WTC11 (cell line): ENCODE measurements at regions not wholly inside any gene's neighbourhood (a gene's known extent, or its start where the extent isn't known, plus 50 kb on each side); places are given as distances from the start of the nearest gene placed in this dataset.

ENCODE experiments used
- ATAC-seq: fragments of 200-7000 bp; cut with Tn5 transposase; 2 replicates; pipeline ENCODE4 v1.10.0; 2021; ENCODE audit warnings: mild to moderate bottlenecking, moderate library complexity
- CTCF ChIA-PET: fragments of 300-600 bp; sonication (Branson Sonifier 250); formaldehyde crosslinking; loops from one replicate; lab custom pipeline; 2021; ENCODE audit warnings: antibody characterized with exemption; lab: Charles Lee
- POLR2A ChIA-PET: fragments of 350-600 bp; sonication (Branson Sonifier 250); formaldehyde crosslinking; loops from one replicate; lab custom pipeline; 2021; ENCODE audit warnings: antibody characterized with exemption; lab: Charles Lee
- DNase-seq: peaks from one replicate; pipeline ENCODE4 v3.0.0; 2021; ENCODE audit warnings: low spot score
- H3K27ac Mint-ChIP-seq: 2 replicates; pipeline ENCODE4 v1.8.0; 2021; ENCODE audit warnings: mixed read lengths
- H3K27me3 Mint-ChIP-seq: 2 replicates; pipeline ENCODE4 v1.8.0; 2021; ENCODE audit warnings: low read depth, mild to moderate bottlenecking, moderate library complexity, mixed read lengths
- H3K36me3 Mint-ChIP-seq: 2 replicates; pipeline ENCODE4 v1.8.0; 2021; ENCODE audit warnings: mixed read lengths
- H3K4me1 Mint-ChIP-seq: 2 replicates; pipeline ENCODE4 v1.8.0; 2022; ENCODE audit warnings: mixed read lengths
- H3K4me3 Mint-ChIP-seq: 2 replicates; pipeline ENCODE4 v1.8.0; 2021; ENCODE audit warnings: mild to moderate bottlenecking, moderate library complexity, mixed read lengths
- H3K9me3 Mint-ChIP-seq: 2 replicates; pipeline ENCODE4 v1.8.0; 2021; ENCODE audit warnings: mixed read lengths
- ARID4B ChIP-seq: sonication (generic); formaldehyde crosslinking; IDR thresholded peaks from 2 replicates; pipeline ENCODE4 v1.8.0; 2023; ENCODE audit warnings: missing genetic modification reagents, mild to moderate bottlenecking, borderline replicate concordance
- ATF3 ChIP-seq: sonication (generic); formaldehyde crosslinking; conservative IDR thresholded peaks from 2 replicates; pipeline ENCODE4 v1.8.1; 2022; ENCODE audit warnings: mild to moderate bottlenecking, missing genetic modification reagents
- CBFB ChIP-seq: sonication (generic); formaldehyde crosslinking; IDR thresholded peaks from 2 replicates; pipeline ENCODE4 v1.8.1; 2022; ENCODE audit warnings: mild to moderate bottlenecking, low read depth, missing genetic modification reagents
- E2F1 ChIP-seq: sonication (generic); formaldehyde crosslinking; IDR thresholded peaks from 2 replicates; pipeline ENCODE4 v1.8.0; 2022; ENCODE audit warnings: mild to moderate bottlenecking, missing genetic modification reagents
- E2F5 ChIP-seq: sonication (generic); formaldehyde crosslinking; IDR thresholded peaks from 2 replicates; pipeline ENCODE4 v1.8.1; 2022; ENCODE audit warnings: mild to moderate bottlenecking, moderate library complexity, missing genetic modification reagents
- ERG ChIP-seq: fragments of 250-450 bp; sonication (Bioruptor Pico); IDR thresholded peaks from 2 replicates; pipeline ENCODE4 v1.8.0; 2021; ENCODE audit warnings: mild to moderate bottlenecking
- ESRRA ChIP-seq: sonication (generic); formaldehyde crosslinking; IDR thresholded peaks from 2 replicates; pipeline ENCODE4 v1.8.1; 2022; ENCODE audit warnings: mild to moderate bottlenecking, missing genetic modification reagents, borderline replicate concordance
- FOXJ3 ChIP-seq: sonication (generic); formaldehyde crosslinking; IDR thresholded peaks from 2 replicates; pipeline ENCODE4 v1.9.0; 2021; ENCODE audit warnings: missing genetic modification reagents, mild to moderate bottlenecking, borderline replicate concordance
- FOXP1 ChIP-seq: sonication (generic); formaldehyde crosslinking; IDR thresholded peaks from 2 replicates; pipeline ENCODE4 v1.8.0; 2022; ENCODE audit warnings: missing genetic modification reagents, mild to moderate bottlenecking, moderate library complexity, borderline replicate concordance
- HMGXB4 ChIP-seq: sonication (generic); formaldehyde crosslinking; IDR thresholded peaks from 2 replicates; pipeline ENCODE4 v1.8.1; 2023; ENCODE audit warnings: mild to moderate bottlenecking, moderate library complexity, missing genetic modification reagents
- IRF2 ChIP-seq: sonication (generic); formaldehyde crosslinking; IDR thresholded peaks from 2 replicates; pipeline ENCODE4 v1.8.0; 2022; ENCODE audit warnings: low read depth, missing genetic modification reagents, borderline replicate concordance
- JAZF1 ChIP-seq: fragments of 250-450 bp; sonication (Bioruptor Pico); IDR thresholded peaks from 2 replicates; pipeline ENCODE4 v1.9.0; 2021; ENCODE audit warnings: moderate library complexity, mild to moderate bottlenecking, inconsistent platforms
- MLX ChIP-seq: sonication (generic); formaldehyde crosslinking; IDR thresholded peaks from 2 replicates; pipeline ENCODE4 v1.8.1; 2023; ENCODE audit warnings: mild to moderate bottlenecking, missing genetic modification reagents, moderate library complexity
- PRRX2 ChIP-seq: fragments of 250-450 bp; sonication (Bioruptor Pico); IDR thresholded peaks from 2 replicates; pipeline ENCODE4 v1.8.0; 2021; ENCODE audit warnings: mild to moderate bottlenecking
- SMAD4 ChIP-seq: sonication (generic); formaldehyde crosslinking; IDR thresholded peaks from 2 replicates; pipeline ENCODE4 v1.8.0; 2022; ENCODE audit warnings: mild to moderate bottlenecking, missing genetic modification reagents
- TCF7 ChIP-seq: sonication (generic); formaldehyde crosslinking; IDR thresholded peaks from 2 replicates; pipeline ENCODE4 v1.8.0; 2022; ENCODE audit warnings: mild to moderate bottlenecking, low read depth, missing genetic modification reagents, moderate library complexity
- TEAD4 ChIP-seq: sonication (generic); formaldehyde crosslinking; IDR thresholded peaks from 2 replicates; pipeline ENCODE4 v1.8.0; 2022; ENCODE audit warnings: mild to moderate bottlenecking, missing genetic modification reagents
- TP53 ChIP-seq: sonication (generic); formaldehyde crosslinking; IDR thresholded peaks from 2 replicates; pipeline ENCODE4 v1.8.1; 2023; ENCODE audit warnings: mild to moderate bottlenecking, missing genetic modification reagents
- ZMAT4 ChIP-seq: fragments of 250-450 bp; sonication (Bioruptor Pico); IDR thresholded peaks from 2 replicates; pipeline ENCODE4 v1.9.0; 2021; ENCODE audit warnings: mild to moderate bottlenecking
- ZNF121 ChIP-seq: sonication (generic); formaldehyde crosslinking; IDR thresholded peaks from 2 replicates; pipeline ENCODE4 v1.8.0; 2023; ENCODE audit warnings: missing genetic modification reagents
- ZNF263 ChIP-seq: sonication (generic); formaldehyde crosslinking; IDR thresholded peaks from 2 replicates; pipeline ENCODE4 v1.8.1; 2022; ENCODE audit warnings: low read depth, mild to moderate bottlenecking, moderate library complexity, missing genetic modification reagents

GRCh38 chr2:145864501-145864900, 1344.6 kb upstream of the ZEB2 start (continued):
- no peak for TF ChIP-seq ARID4B (CRISPR knock-in tag)
- no peak for TF ChIP-seq HMGXB4
- TF ChIP-seq ZNF121 (CRISPR knock-in tag), result no peak
- TF ChIP-seq ATF3 (CRISPR knock-in tag), result no peak
- TF ChIP-seq E2F5 (CRISPR knock-in tag), result no peak
- no peak for TF ChIP-seq E2F1 (CRISPR knock-in tag)
- TF ChIP-seq ZNF263 (CRISPR knock-in tag), result no peak

- DNase-seq, result no peak
- no peak for ATAC-seq
Measured at GRCh38 chr2:145861940-145862339, 1342.0 kb upstream of the ZEB2 start.

GRCh38 chr2:145860083-145860482, 1340.2 kb upstream of the ZEB2 start:
- H3K36me3 Mint-ChIP-seq, result no peaks in the 10 kb centered on the region
- H3K27me3 Mint-ChIP-seq, result peaks cover 29% of the 10 kb centered on the region
- no peaks in the 10 kb centered on the region for H3K9me3 Mint-ChIP-seq
- DNase-seq (no peak), ATAC-seq (no peak)
- H3K27ac Mint-ChIP-seq, result no peak overlapping the region
- ChIA-PET CTCF (no interaction called here), POLR2A (no interaction called here)
- H3K4me1 Mint-ChIP-seq, result peaks cover 15% of the 10 kb centered on the region
- no peak overlapping the region for H3K4me3 Mint-ChIP-seq
- no peak for TF ChIP-seq CBFB (CRISPR knock-in tag)
- TF ChIP-seq TCF7 (CRISPR knock-in tag), result no peak
- TF ChIP-seq ERG, result no peak
- no peak for TF ChIP-seq TP53
- TF ChIP-seq FOXP1 (CRISPR knock-in tag), result no peak
- TF ChIP-seq JAZF1 (CRISPR knock-in tag), result no peak
- TF ChIP-seq ZNF121 (CRISPR knock-in tag), result no peak
- TF ChIP-seq ZMAT4, result no peak
- no peak for TF ChIP-seq SMAD4 (CRISPR knock-in tag)
- TF ChIP-seq ESRRA (CRISPR knock-in tag), result no peak
- no peak for TF ChIP-seq ATF3 (CRISPR knock-in tag)
- TF ChIP-seq FOXJ3 (CRISPR knock-in tag), result no peak
- no peak for TF ChIP-seq TEAD4 (CRISPR knock-in tag)
- TF ChIP-seq IRF2 (CRISPR knock-in tag), result no peak

More at GRCh38 chr2:145861940-145862339, 1342.0 kb upstream of the ZEB2 start:
- Mint-ChIP-seq H3K4me3 (no peak overlapping the region), H3K27me3 (peaks cover 29% of the 10 kb centered on the region), H3K27ac (no peak overlapping the region), H3K4me1 (peaks cover 16% of the 10 kb centered on the region), H3K9me3 (no peaks in the 10 kb centered on the region), H3K36me3 (no peaks in the 10 kb centered on the region)
- CTCF ChIA-PET, result no interaction called here
- POLR2A ChIA-PET, result no interaction called here
- no peak for TF ChIP-seq PRRX2
- no peak for TF ChIP-seq MLX (CRISPR knock-in tag)
